Nephron (organoid): ENCODE measurements at regions not wholly inside any gene's neighbourhood (a gene's known extent, or its start where the extent isn't known, plus 50 kb on each side); places are given as distances from the start of the nearest gene placed in this dataset.

ENCODE experiments used
- H3K27ac Mint-ChIP-seq, 3 experiments: 2 replicates each; pipeline ENCODE4 v1.8.0; 2020; ENCODE audit warnings: mixed read lengths in 3 of 3, mild to moderate bottlenecking in 2 of 3, moderate library complexity in 1 of 3
- H3K27me3 Mint-ChIP-seq: 2 replicates; pipeline ENCODE4 v1.8.0; 2021; ENCODE audit warnings: low read depth, mild to moderate bottlenecking, moderate library complexity, mixed read lengths
- H3K36me3 Mint-ChIP-seq: 2 replicates; pipeline ENCODE4 v1.8.0; 2020; ENCODE audit warnings: low read depth, mixed read lengths
- H3K4me1 Mint-ChIP-seq: 2 replicates; pipeline ENCODE4 v1.8.0; 2020; ENCODE audit warnings: mixed read lengths
- H3K4me3 Mint-ChIP-seq, 3 experiments: 2 replicates each; pipeline ENCODE4 v1.8.0; 2020; ENCODE audit warnings: mild to moderate bottlenecking in 3 of 3, mixed read lengths in 3 of 3, moderate library complexity in 2 of 3
- H3K9me3 Mint-ChIP-seq: 2 replicates; pipeline ENCODE4 v1.8.0; 2020; ENCODE audit warnings: mixed read lengths
- CTCF ChIP-seq, 3 experiments: fragments of 200-600 bp; sonication (generic); IDR thresholded peaks; one replicate each; pipeline ENCODE4 v1.5.0; 2021; ENCODE audit warnings: antibody characterized with exemption in 3 of 3; ENCODE audit not compliant: unreplicated experiment in 3 of 3

DNA sequence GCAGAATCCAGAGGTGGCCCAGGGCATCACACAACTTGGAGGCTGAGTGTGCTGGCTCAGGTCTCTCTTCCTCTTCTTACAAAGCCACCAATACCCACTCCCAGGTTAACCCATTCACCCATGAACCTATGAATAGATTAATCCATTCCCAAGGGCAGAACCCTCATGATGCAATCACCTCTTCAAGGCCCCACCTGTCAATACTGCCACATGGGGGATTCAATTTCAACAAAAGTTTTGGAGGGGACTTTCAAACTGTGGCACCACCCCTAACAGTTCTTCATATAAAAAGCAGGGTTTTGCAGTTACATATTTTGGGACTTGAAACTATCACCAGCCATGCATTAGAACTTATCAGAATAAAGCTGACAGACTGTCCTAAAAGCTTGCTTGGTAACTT lies 193.6 kb upstream of the RNF32 start:
- H3K4me3 Mint-ChIP-seq = no peak overlapping the region
- H3K4me1 Mint-ChIP-seq = no peaks in the 10 kb centered on the region
- H3K27me3 Mint-ChIP-seq = peaks cover 12% of the 10 kb centered on the region
- TF ChIP-seq CTCF (IDR thresholded peaks at IDR 0.05; ENCODE audit: unreplicated experiment in 3 of 3) = no peak
- H3K9me3 Mint-ChIP-seq = no peaks in the 10 kb centered on the region
- H3K27ac Mint-ChIP-seq = no peak overlapping the region
- H3K36me3 Mint-ChIP-seq = no peaks in the 10 kb centered on the region

DNA sequence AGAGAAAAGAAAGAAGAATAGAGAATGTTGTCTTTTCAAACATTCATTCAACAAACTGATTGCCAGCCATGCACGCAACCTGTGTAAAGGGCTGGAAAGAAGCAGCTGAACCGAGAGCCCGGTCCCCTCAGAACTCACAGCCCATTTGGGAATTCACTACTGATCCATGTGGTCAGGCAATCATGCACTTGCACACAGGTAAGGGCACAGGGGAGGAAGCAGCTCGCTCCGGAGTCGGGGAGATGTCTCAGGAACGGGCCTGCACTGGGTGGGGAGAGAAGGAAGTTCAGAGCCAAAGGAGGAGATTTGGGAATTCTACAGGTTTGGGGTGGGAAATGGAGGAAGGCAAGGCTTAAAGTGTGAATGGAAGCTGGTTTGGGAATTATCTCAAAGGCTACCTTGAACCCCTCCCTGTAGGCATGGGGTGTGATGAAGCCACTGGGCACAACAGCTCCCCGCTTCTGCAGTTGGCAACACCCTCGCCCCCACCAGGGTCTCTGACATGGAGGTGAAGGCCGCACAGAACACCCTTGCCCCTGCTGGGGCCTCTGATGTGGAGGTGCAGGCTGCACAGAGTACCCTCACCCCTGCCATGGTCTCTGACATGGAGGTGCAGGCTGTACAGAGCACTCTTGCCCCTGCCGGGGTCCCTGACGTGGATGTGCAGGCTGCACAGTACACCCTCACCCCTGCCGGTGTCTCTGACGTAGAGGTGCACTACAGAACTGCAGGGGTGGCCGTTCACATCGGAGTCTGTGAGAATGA lies 194.4 kb upstream of the RNF32 start:
- TF ChIP-seq CTCF (IDR thresholded peaks at IDR 0.05; ENCODE audit: unreplicated experiment in 3 of 3) = no peak
- H3K4me1 Mint-ChIP-seq = no peaks in the 10 kb centered on the region
- H3K9me3 Mint-ChIP-seq = no peaks in the 10 kb centered on the region
- H3K4me3 Mint-ChIP-seq = no peak overlapping the region
- peaks cover 12% of the 10 kb centered on the region for H3K27me3 Mint-ChIP-seq
- H3K27ac Mint-ChIP-seq = no peak overlapping the region
- no peaks in the 10 kb centered on the region for H3K36me3 Mint-ChIP-seq

DNA sequence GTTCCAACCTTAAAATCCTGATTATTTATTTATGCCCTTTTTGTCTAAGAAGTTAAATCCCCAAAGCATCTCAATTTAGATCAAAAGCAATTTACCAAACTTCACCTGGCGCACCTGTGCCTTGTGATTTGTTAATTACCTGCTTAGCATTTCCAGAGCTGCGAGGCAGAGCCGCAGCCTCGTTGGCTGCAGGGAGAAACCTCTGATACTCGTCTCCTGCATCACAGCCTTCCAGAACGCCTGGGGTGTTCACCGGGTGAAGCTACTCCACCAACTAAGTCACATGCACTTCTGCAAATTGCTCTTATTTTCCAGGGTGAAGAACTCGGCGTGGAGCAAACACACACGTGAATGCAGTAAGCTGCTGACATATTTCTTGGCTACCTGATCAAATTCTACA lies 198.1 kb upstream of the RNF32 start:
- no peak for TF ChIP-seq CTCF (IDR thresholded peaks at IDR 0.05; ENCODE audit: unreplicated experiment in 3 of 3)
- Mint-ChIP-seq H3K27ac (no peak overlapping the region), H3K4me3 (no peak overlapping the region), H3K36me3 (no peaks in the 10 kb centered on the region), H3K27me3 (peaks cover 21% of the 10 kb centered on the region), H3K9me3 (no peaks in the 10 kb centered on the region), H3K4me1 (no peaks in the 10 kb centered on the region)

GRCh38 chr7:156440456-156440855 lies 200.1 kb upstream of the RNF32 start:
- TF ChIP-seq CTCF (IDR thresholded peaks at IDR 0.05; ENCODE audit: unreplicated experiment in 3 of 3) = no peak
- no peaks in the 10 kb centered on the region for H3K4me1 Mint-ChIP-seq
- H3K27me3 Mint-ChIP-seq = peaks cover 19% of the 10 kb centered on the region
- H3K4me3 Mint-ChIP-seq = no peak overlapping the region
- no peaks in the 10 kb centered on the region for H3K36me3 Mint-ChIP-seq
- H3K27ac Mint-ChIP-seq = no peak overlapping the region
- no peaks in the 10 kb centered on the region for H3K9me3 Mint-ChIP-seq

DNA sequence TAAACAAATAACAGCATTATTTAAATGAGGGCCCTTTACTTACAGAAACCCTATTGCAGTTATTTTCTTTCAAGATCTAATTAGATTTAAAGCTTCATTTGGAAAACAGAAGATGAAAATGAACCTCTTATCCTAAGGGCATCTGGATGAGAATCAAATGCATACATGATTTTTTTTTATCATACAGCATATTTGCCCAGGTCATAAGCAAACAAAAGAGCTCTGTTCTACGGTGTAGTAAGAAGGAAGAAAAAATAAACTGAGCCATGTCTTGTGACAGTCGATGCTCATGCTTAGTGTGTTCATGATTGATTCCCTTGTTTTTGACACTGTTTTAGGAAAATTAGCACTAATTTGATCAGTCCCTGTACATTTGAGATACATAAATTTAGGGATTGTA lies 202.6 kb upstream of the RNF32 start:
- H3K4me1 Mint-ChIP-seq = no peaks in the 10 kb centered on the region
- H3K4me3 Mint-ChIP-seq = no peak overlapping the region
- no peak for TF ChIP-seq CTCF (IDR thresholded peaks at IDR 0.05; ENCODE audit: unreplicated experiment in 3 of 3)
- H3K9me3 Mint-ChIP-seq = no peaks in the 10 kb centered on the region
- H3K27me3 Mint-ChIP-seq = peaks cover 21% of the 10 kb centered on the region
- H3K27ac Mint-ChIP-seq = no peak overlapping the region
- no peaks in the 10 kb centered on the region for H3K36me3 Mint-ChIP-seq

- Mint-ChIP-seq H3K9me3 (no peaks in the 10 kb centered on the region), H3K27ac (no peak overlapping the region), H3K27me3 (peaks cover 18% of the 10 kb centered on the region), H3K36me3 (no peaks in the 10 kb centered on the region), H3K4me3 (no peak overlapping the region), H3K4me1 (no peaks in the 10 kb centered on the region)
- TF ChIP-seq CTCF (IDR thresholded peaks at IDR 0.05; ENCODE audit: unreplicated experiment in 3 of 3) = no peak
Measured at GRCh38 chr7:156437021-156437614, 203.5 kb upstream of the RNF32 start.
